Activated naive CD4-positive, alpha-beta T cell treated with anti-CD3 and anti-CD28 coated beads for 36 hours (primary cell): ENCODE measurements at regions not wholly inside any gene's neighbourhood (a gene's known extent, or its start where the extent isn't known, plus 50 kb on each side); places are given as distances from the start of the nearest gene placed in this dataset.

Experiments used
- CTCF ChIA-PET: fragments of 350-600 bp; sonication (Branson Sonifier 250); formaldehyde crosslinking; loops from one replicate; lab custom pipeline; 2021; ENCODE audit warnings: antibody characterized with exemption; lab: Charles Lee
- DNase-seq: peaks from one replicate; pipeline ENCODE4 v3.0.0-alpha.2; 2020
- H3K27ac Mint-ChIP-seq: one replicate; pipeline ENCODE4 v1.8.0; 2021; ENCODE audit warnings: mild to moderate bottlenecking, mixed read lengths
- H3K27me3 Mint-ChIP-seq: one replicate; pipeline ENCODE4 v1.8.0; 2021; ENCODE audit warnings: low read depth, mixed read lengths
- H3K36me3 Mint-ChIP-seq: one replicate; pipeline ENCODE4 v1.8.0; 2021; ENCODE audit warnings: low read depth, mixed read lengths
- H3K4me1 Mint-ChIP-seq: one replicate; pipeline ENCODE4 v1.8.0; 2021; ENCODE audit warnings: low read depth, mixed read lengths
- H3K4me3 Mint-ChIP-seq: one replicate; pipeline ENCODE4 v1.8.0; 2021; ENCODE audit warnings: mild to moderate bottlenecking, moderate library complexity, mixed read lengths
- H3K9me3 Mint-ChIP-seq: one replicate; pipeline ENCODE4 v1.8.0; 2021; ENCODE audit warnings: mixed read lengths
- intact Hi-C: fragments of 100-400 bp; cut with micrococcal nuclease; formaldehyde crosslinking; loops from one replicate; pipeline ENCODE4 v1.15.1; 2023

- Mint-ChIP-seq H3K27me3 (no peaks in the 10 kb centered on the region), H3K9me3 (no peaks in the 10 kb centered on the region), H3K4me1 (no peaks in the 10 kb centered on the region), H3K27ac (no peak overlapping the region), H3K4me3 (no peak overlapping the region), H3K36me3 (no peaks in the 10 kb centered on the region)
- no peak for DNase-seq
- CTCF ChIA-PET: no interaction called here
- intact Hi-C loops: no loop called here
Measured at GRCh38 chrX:10831716-10832502, 211.5 kb upstream of the MID1 start.

- Mint-ChIP-seq H3K27me3 (no peaks in the 10 kb centered on the region), H3K4me3 (no peak overlapping the region), H3K9me3 (no peaks in the 10 kb centered on the region), H3K4me1 (no peaks in the 10 kb centered on the region), H3K27ac (no peak overlapping the region), H3K36me3 (no peaks in the 10 kb centered on the region)
- DNase-seq: no peak
- CTCF ChIA-PET: no interaction called here
- intact Hi-C loops: no loop called here
Measured at GRCh38 chrX:10833299-10834169, 213.1 kb upstream of the MID1 start.

GRCh38 chrX:10841579-10841978, 221.2 kb upstream of the MID1 start:
- intact Hi-C loops: no loop called here
- Mint-ChIP-seq H3K27me3 (no peaks in the 10 kb centered on the region), H3K9me3 (no peaks in the 10 kb centered on the region)

GRCh38 chrX:10842646-10843045, 222.3 kb upstream of the MID1 start:
- intact Hi-C loops: no loop called here
- Mint-ChIP-seq H3K36me3 (no peaks in the 10 kb centered on the region), H3K4me3 (no peak overlapping the region), H3K4me1 (no peaks in the 10 kb centered on the region), H3K27ac (no peak overlapping the region), H3K9me3 (no peaks in the 10 kb centered on the region), H3K27me3 (no peaks in the 10 kb centered on the region)
- CTCF ChIA-PET: no interaction called here
- no peak for DNase-seq

More at GRCh38 chrX:10841579-10841978, 221.2 kb upstream of the MID1 start:
- Mint-ChIP-seq H3K4me3 (no peak overlapping the region), H3K36me3 (no peaks in the 10 kb centered on the region), H3K4me1 (no peaks in the 10 kb centered on the region), H3K27ac (no peak overlapping the region)
- no peak for DNase-seq
- CTCF ChIA-PET: no interaction called here

- Mint-ChIP-seq H3K27me3 (no peaks in the 10 kb centered on the region), H3K27ac (no peak overlapping the region), H3K36me3 (no peaks in the 10 kb centered on the region), H3K9me3 (no peaks in the 10 kb centered on the region), H3K4me3 (no peak overlapping the region), H3K4me1 (no peaks in the 10 kb centered on the region)
- CTCF ChIA-PET: no interaction called here
- DNase-seq: no peak
- intact Hi-C loops: no loop called here
Measured at GRCh38 chrX:10847333-10847732, 226.9 kb upstream of the MID1 start.

DNA sequence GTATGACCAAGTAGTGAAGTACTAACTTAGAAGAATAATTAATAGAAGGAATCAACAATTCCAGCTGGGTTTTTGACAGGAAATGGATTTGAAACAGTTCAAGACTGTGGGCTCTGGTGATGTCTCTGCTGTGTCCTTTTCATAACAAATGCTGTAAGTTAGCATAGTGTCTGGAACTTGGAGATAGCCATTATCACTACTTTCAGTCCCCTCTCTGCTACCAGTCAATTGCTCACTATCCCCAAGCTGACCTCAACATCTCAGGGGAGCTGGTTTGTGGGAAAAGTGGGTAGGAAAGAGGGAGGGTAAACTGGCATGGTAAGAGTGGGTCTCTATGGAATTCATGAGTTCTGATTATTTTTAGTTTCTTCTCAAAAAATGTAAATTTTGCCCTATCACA, 231.4 kb upstream of the MID1 start:
- CTCF ChIA-PET: no interaction called here
- DNase-seq: no peak
- intact Hi-C loops: no loop called here
- H3K4me1 Mint-ChIP-seq: no peaks in the 10 kb centered on the region
- H3K27ac Mint-ChIP-seq: no peak overlapping the region
- no peak overlapping the region for H3K4me3 Mint-ChIP-seq
- H3K9me3 Mint-ChIP-seq: no peaks in the 10 kb centered on the region
- H3K27me3 Mint-ChIP-seq: no peaks in the 10 kb centered on the region
- no peaks in the 10 kb centered on the region for H3K36me3 Mint-ChIP-seq

- H3K36me3 Mint-ChIP-seq: no peaks in the 10 kb centered on the region
- no peaks in the 10 kb centered on the region for H3K9me3 Mint-ChIP-seq
- CTCF ChIA-PET: no interaction called here
- H3K27me3 Mint-ChIP-seq: no peaks in the 10 kb centered on the region
- intact Hi-C loops: no loop called here
- no peaks in the 10 kb centered on the region for H3K4me1 Mint-ChIP-seq
- no peak overlapping the region for H3K27ac Mint-ChIP-seq
- DNase-seq: no peak
- no peak overlapping the region for H3K4me3 Mint-ChIP-seq
Measured at GRCh38 chrX:10854594-10854993, 234.2 kb upstream of the MID1 start.

- Mint-ChIP-seq H3K36me3 (no peaks in the 10 kb centered on the region), H3K9me3 (no peaks in the 10 kb centered on the region), H3K27me3 (no peaks in the 10 kb centered on the region), H3K27ac (no peak overlapping the region), H3K4me1 (no peaks in the 10 kb centered on the region), H3K4me3 (no peak overlapping the region)
- CTCF ChIA-PET: no interaction called here
- intact Hi-C loops: no loop called here
- DNase-seq: no peak
Measured at GRCh38 chrX:10855845-10856244, 235.5 kb upstream of the MID1 start.

- H3K36me3 Mint-ChIP-seq: no peaks in the 10 kb centered on the region
- intact Hi-C loops: no loop called here
- CTCF ChIA-PET: no interaction called here
- no peak overlapping the region for H3K4me3 Mint-ChIP-seq
- H3K27me3 Mint-ChIP-seq: no peaks in the 10 kb centered on the region
- no peak for DNase-seq
- no peak overlapping the region for H3K27ac Mint-ChIP-seq
- no peaks in the 10 kb centered on the region for H3K9me3 Mint-ChIP-seq
- no peaks in the 10 kb centered on the region for H3K4me1 Mint-ChIP-seq
Measured at GRCh38 chrX:10856797-10857196, 236.4 kb upstream of the MID1 start.

GRCh38 chrX:10859353-10859752, 239.0 kb upstream of the MID1 start:
- no peaks in the 10 kb centered on the region for H3K36me3 Mint-ChIP-seq
- H3K4me3 Mint-ChIP-seq: no peak overlapping the region
- no peaks in the 10 kb centered on the region for H3K9me3 Mint-ChIP-seq
- H3K27me3 Mint-ChIP-seq: no peaks in the 10 kb centered on the region
- H3K27ac Mint-ChIP-seq: no peak overlapping the region
- CTCF ChIA-PET: no interaction called here
- no peak for DNase-seq
- intact Hi-C loops: no loop called here
- H3K4me1 Mint-ChIP-seq: no peaks in the 10 kb centered on the region

GRCh38 chrX:10875995-10876394, 235.1 kb upstream of the HCCS start:
- Mint-ChIP-seq H3K4me1 (no peaks in the 10 kb centered on the region), H3K27me3 (no peaks in the 10 kb centered on the region), H3K9me3 (peaks cover 6% of the 10 kb centered on the region), H3K27ac (no peak overlapping the region), H3K4me3 (no peak overlapping the region), H3K36me3 (no peaks in the 10 kb centered on the region)
- no peak for DNase-seq
- CTCF ChIA-PET: no interaction called here
- intact Hi-C loops: no loop called here

GRCh38 chrX:10882484-10882883, 228.6 kb upstream of the HCCS start:
- CTCF ChIA-PET: no interaction called here
- H3K4me3 Mint-ChIP-seq: no peak overlapping the region
- no peaks in the 10 kb centered on the region for H3K27me3 Mint-ChIP-seq
- no peak for DNase-seq
- no peaks in the 10 kb centered on the region for H3K9me3 Mint-ChIP-seq
- H3K4me1 Mint-ChIP-seq: no peaks in the 10 kb centered on the region
- H3K27ac Mint-ChIP-seq: no peak overlapping the region
- intact Hi-C loops: no loop called here
- H3K36me3 Mint-ChIP-seq: no peaks in the 10 kb centered on the region

- Mint-ChIP-seq H3K9me3 (no peaks in the 10 kb centered on the region), H3K27ac (no peak overlapping the region), H3K27me3 (no peaks in the 10 kb centered on the region), H3K36me3 (no peaks in the 10 kb centered on the region), H3K4me1 (no peaks in the 10 kb centered on the region), H3K4me3 (no peak overlapping the region)
- CTCF ChIA-PET: no interaction called here
- DNase-seq: no peak
- intact Hi-C loops: no loop called here
Measured at GRCh38 chrX:10884246-10884645, 226.9 kb upstream of the HCCS start.
